ENCODE measurements at regions not wholly inside any gene's neighbourhood (a gene's known extent, or its start where the extent isn't known, plus 50 kb on each side); places are given as distances from the start of the nearest gene placed in this dataset.

GRCh38 chr2:234858145-234858544 is 93.7 kb upstream of the SH3BP4 start:
- no peak for TF ChIP-seq YY1 (IDR thresholded peaks at IDR 0.05; ENCODE audit: insufficient read depth, insufficient read length)
- TF ChIP-seq ZNF274 (IDR thresholded peaks at IDR 0.05; ENCODE audit: low read depth, low read length) = no peak
- TF ChIP-seq SUZ12 (IDR thresholded peaks at IDR 0.05; ENCODE audit: extremely low read depth, insufficient read depth, insufficient read length) = no peak

All from NT2/D1 (cell line).